HG03045 (cell line): ENCODE measurements at regions not wholly inside any gene's neighbourhood (a gene's known extent, or its start where the extent isn't known, plus 50 kb on each side); places are given as distances from the start of the nearest gene placed in this dataset.

Experiments
- ATAC-seq: cut with Tn5 transposase; IDR thresholded peaks from one replicate; pipeline ENCODE4 v1.9.1; 2021; ENCODE audit warnings: mild to moderate bottlenecking, moderate library complexity; ENCODE audit not compliant: unreplicated experiment

GRCh38 chr6:113642714-113643406 is 214.3 kb upstream of the MARCKS start:
- ATAC-seq, result peak; percentile 97

- no peak for ATAC-seq
Observed at GRCh38 chr6:113643407-113643770, 213.8 kb upstream of the MARCKS start.

- no peak for ATAC-seq
Observed at GRCh38 chr6:113644861-113645575, 212.1 kb upstream of the MARCKS start.

GRCh38 chr6:113645576-113645970 is 211.6 kb upstream of the MARCKS start:
- no peak for ATAC-seq

- ATAC-seq, result no peak
Observed at GRCh38 chr6:113645986-113646385, 211.2 kb upstream of the MARCKS start.

GRCh38 chr6:113646701-113647100 is 210.4 kb upstream of the MARCKS start:
- no peak for ATAC-seq

- peak; percentile 23 for ATAC-seq
Observed at GRCh38 chr6:113647143-113647889, 209.8 kb upstream of the MARCKS start.

GRCh38 chr6:113648698-113649097 is 208.4 kb upstream of the MARCKS start:
- no peak for ATAC-seq

- no peak for ATAC-seq
Observed at GRCh38 chr6:113649276-113649675, 207.9 kb upstream of the MARCKS start.

- ATAC-seq, result no peak
Observed at GRCh38 chr6:113649880-113650609, 207.1 kb upstream of the MARCKS start.

GRCh38 chr6:113650610-113650979 is 206.6 kb upstream of the MARCKS start:
- ATAC-seq, result no peak

GRCh38 chr6:113651120-113651519 is 206.0 kb upstream of the MARCKS start:
- ATAC-seq, result no peak

- ATAC-seq, result no peak
Observed at GRCh38 chr6:113651920-113652319, 205.2 kb upstream of the MARCKS start.

GRCh38 chr6:113653275-113653674 is 203.9 kb upstream of the MARCKS start:
- ATAC-seq, result no peak

GRCh38 chr6:113654396-113654795 is 202.7 kb upstream of the MARCKS start:
- no peak for ATAC-seq

- no peak for ATAC-seq
Observed at GRCh38 chr6:113655761-113656160, 201.4 kb upstream of the MARCKS start.

- ATAC-seq, result no peak
Observed at GRCh38 chr6:113659762-113660404, 197.3 kb upstream of the MARCKS start.

GRCh38 chr6:113660819-113661218 is 196.3 kb upstream of the MARCKS start:
- no peak for ATAC-seq

GRCh38 chr6:113662093-113662665 is 195.0 kb upstream of the MARCKS start:
- no peak for ATAC-seq

GRCh38 chr6:113662688-113663333 is 194.3 kb upstream of the MARCKS start:
- peak; percentile 78 for ATAC-seq
